Aorta (tissue), 5 donors: ENCODE measurements at regions not wholly inside any gene's neighbourhood (a gene's known extent, or its start where the extent isn't known, plus 50 kb on each side); places are given as distances from the start of the nearest gene placed in this dataset.
"Not testable (repeated sequence)": the region's sequence is repeated elsewhere in the genome, so short reads cannot be mapped to it uniquely, and the experiment has no call there.

Experiments
- ATAC-seq: fragments of 200-7000 bp; cut with Tn5 transposase; one replicate; pipeline ENCODE4 v1.9.1; 2022; ENCODE audit warnings: moderate library complexity; ENCODE audit not compliant: low FRiP score
- DNase-seq, 2 donors: peaks; one replicate each; pipeline ENCODE4 v3.0.0-alpha.2; 2020
- H3K27ac ChIP-seq, 2 donors: one replicate each; pipeline ENCODE4 v1.5.1; 2013; ENCODE audit warnings: low read length in 2 of 2, mild to moderate bottlenecking in 2 of 2, moderate library complexity in 2 of 2, control low read depth in 1 of 2, inconsistent platforms in 1 of 2, low read depth in 1 of 2
- H3K27me3 ChIP-seq, 2 donors: one replicate each; pipeline ENCODE4 v1.6.1; 2013; ENCODE audit warnings: control low read depth in 1 of 2, low read length in 1 of 2, mild to moderate bottlenecking in 1 of 2, moderate library complexity in 1 of 2; ENCODE audit not compliant: insufficient read depth in 2 of 2, control insufficient read depth in 1 of 2
- H3K36me3 ChIP-seq, 2 donors: one replicate each; pipeline ENCODE4 v1.6.1; 2013; ENCODE audit warnings: control low read depth in 1 of 2, low read length in 1 of 2, mild to moderate bottlenecking in 1 of 2; ENCODE audit not compliant: insufficient read depth in 2 of 2, control insufficient read depth in 1 of 2
- H3K4me1 ChIP-seq, 2 donors: one replicate each; pipeline ENCODE4 v1.6.1; 2013; ENCODE audit warnings: low read length in 2 of 2, control low read depth in 1 of 2, mild to moderate bottlenecking in 1 of 2, moderate library complexity in 1 of 2; ENCODE audit not compliant: insufficient read depth in 2 of 2, control insufficient read depth in 1 of 2
- H3K4me3 ChIP-seq, 2 donors: one replicate each; pipeline ENCODE4 v1.5.1; 2013; ENCODE audit warnings: low read length in 2 of 2, control low read depth in 1 of 2, mild to moderate bottlenecking in 1 of 2
- H3K9me3 ChIP-seq: one replicate; pipeline ENCODE4 v1.6.1; 2013; ENCODE audit warnings: mild to moderate bottlenecking, low read length; ENCODE audit not compliant: control insufficient read depth
- WGBS, 2 donors: extraction: QIAGEN DNeasy Blood & Tissue Kit; methylation state at CpG; one replicate each; pipeline ENCODE4 v1.1.7; 2013; 5-methylcytosine and 5-hydroxymethylcytosine counted together
- intact Hi-C, 2 donors: fragments of 100-400 bp; cut with DNase I; formaldehyde crosslinking; loops; one replicate each; pipeline versions ENCODE4 v1.14.2 to v1.15.0; 2022
- donor health status: healthy with polysubstance abuse.
- donor health status: Bipolar disorder and iron deficiency.
- donor health status: DM: no; HTN: no; CAD: no.
- donor health status: DM: no; HTN: no; CAD: no.
- donor health status: DM: yes; HTN: yes; CAD: no.

DNA sequence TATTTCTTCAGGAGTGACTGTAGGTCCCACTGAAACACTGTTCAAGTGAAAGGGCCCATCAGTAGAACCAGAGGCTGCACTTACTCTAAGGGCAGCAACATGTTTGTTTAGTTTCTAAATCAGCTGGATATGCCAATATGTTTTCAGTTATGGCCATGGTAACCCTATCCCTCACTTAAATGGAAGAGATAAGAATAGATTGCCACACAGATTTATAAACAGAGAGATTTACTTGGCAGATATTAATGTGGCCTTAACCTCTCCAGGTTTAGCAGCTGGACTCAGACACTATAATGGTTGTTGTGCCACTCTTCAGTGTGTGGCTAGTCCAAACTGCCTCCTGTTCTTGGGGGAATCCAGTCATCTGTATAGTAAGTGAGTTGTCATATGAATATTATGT lies 354.1 kb downstream of the TEX13C start:
- H3K27me3 ChIP-seq, result no peaks in the 10 kb centered on the region
- DNase-seq (no peak), ATAC-seq (no peak)
- intact Hi-C loops, result no loop called here
- H3K36me3 ChIP-seq, result no peaks in the 10 kb centered on the region
- H3K4me1 ChIP-seq, result no peaks in the 10 kb centered on the region
- H3K27ac ChIP-seq, result no peak overlapping the region
- peaks cover 2% of the 10 kb centered on the region for H3K9me3 ChIP-seq
- H3K4me3 ChIP-seq, result no peak overlapping the region

DNA sequence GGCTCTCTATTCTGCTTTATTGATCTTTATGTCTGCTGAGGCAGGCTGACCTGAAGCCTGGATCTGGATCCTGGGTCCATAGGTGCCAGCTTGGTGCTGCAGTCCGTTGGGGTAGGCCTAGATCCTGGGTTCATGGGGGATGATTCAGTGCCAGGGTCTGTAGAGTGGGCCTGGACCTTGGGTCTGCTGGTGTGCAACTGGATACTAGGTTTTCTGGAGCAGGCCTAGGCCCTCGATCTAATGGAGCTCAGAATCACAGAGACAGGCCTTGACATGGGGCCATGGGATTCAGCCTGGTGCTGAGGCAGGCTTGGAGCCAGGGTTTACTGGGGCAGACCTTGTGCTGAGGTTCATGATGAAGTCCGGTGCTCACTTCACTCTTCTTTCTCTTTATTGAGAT lies 358.6 kb downstream of the TEX13C start:
- 59 to 71% methylated on average over 3 of the region's 3 CpGs for WGBS, 2 donors
- Histone ChIP-seq H3K36me3 (no peaks in the 10 kb centered on the region), H3K9me3 (peaks cover 2% of the 10 kb centered on the region), H3K4me1 (no peaks in the 10 kb centered on the region), H3K4me3 (no peak overlapping the region), H3K27me3 (no peaks in the 10 kb centered on the region), H3K27ac (no peak overlapping the region)
- intact Hi-C loops, result no loop called here
- ATAC-seq (no peak), DNase-seq (no peak)

DNA sequence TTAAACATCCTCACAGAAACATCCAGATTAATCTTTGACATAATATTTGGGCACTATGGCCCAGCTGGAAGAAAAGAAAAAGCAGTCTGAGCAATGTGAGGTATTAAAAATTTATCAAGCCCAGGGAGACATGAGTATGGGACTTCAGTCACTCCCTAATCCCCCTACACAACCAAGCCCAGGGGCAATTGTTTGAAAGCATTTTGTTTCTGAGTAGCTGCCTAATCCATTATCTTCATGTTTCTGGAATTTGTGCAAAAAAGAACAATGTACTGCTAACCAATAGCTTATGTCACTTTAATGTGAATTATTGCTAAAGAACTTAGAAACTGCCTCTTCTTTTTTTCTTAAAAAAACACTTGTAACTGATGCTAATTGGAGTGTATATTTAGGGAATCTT lies 360.7 kb downstream of the TEX13C start:
- H3K9me3 ChIP-seq, result no peaks in the 10 kb centered on the region
- intact Hi-C loops, result no loop called here
- ATAC-seq (no peak), DNase-seq (no peak)
- no peaks in the 10 kb centered on the region for H3K4me1 ChIP-seq
- no peaks in the 10 kb centered on the region for H3K27me3 ChIP-seq
- H3K4me3 ChIP-seq, result no peak overlapping the region
- no peaks in the 10 kb centered on the region for H3K36me3 ChIP-seq
- no peak overlapping the region for H3K27ac ChIP-seq

DNA sequence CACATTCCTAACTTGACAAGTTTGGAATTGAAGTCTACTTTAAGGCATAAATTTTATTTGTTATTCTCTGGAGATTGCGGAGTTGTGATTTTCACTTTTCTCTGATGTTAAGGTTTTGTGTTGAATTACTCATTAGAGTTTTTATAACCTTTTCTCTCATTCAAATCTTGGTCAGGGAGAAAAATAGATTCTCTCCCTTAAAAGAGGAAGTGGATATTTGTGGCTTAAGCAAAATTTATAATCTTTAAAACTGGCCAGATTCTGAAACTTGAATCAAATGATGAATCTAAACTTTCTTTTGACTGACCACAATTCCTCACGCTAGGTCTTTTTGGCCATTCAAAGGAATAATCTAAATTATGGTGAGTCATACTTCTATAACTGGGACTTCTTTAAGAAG lies 361.4 kb downstream of the TEX13C start:
- H3K4me3 ChIP-seq, result no peak overlapping the region
- H3K9me3 ChIP-seq, result no peaks in the 10 kb centered on the region
- no peak overlapping the region for H3K27ac ChIP-seq
- no peaks in the 10 kb centered on the region for H3K4me1 ChIP-seq
- no peaks in the 10 kb centered on the region for H3K27me3 ChIP-seq
- DNase-seq (no peak), ATAC-seq (no peak)
- H3K36me3 ChIP-seq, result no peaks in the 10 kb centered on the region
- 39 to 50% methylated on average over 2 of the region's 2 CpGs for WGBS, 2 donors
- intact Hi-C loops, result no loop called here

DNA sequence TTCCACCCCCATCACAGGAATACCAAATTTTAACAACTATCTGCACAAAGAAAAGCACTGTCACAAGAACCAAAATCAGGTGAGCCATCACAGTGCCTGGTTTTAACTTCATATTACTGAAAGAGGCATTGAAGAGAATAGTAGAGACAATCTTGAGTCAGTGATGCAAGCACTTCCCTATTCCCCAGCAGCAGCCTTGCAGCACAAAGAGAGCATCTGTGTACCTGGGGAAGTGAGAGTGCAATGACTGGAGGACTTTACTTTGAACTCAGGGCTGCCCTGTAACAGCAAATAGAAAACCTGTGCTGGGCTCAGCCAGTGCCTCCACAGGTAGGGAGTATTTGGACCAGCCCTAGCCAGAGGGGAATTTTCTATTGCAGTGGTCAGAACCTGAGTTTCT lies 361.8 kb downstream of the TEX13C start:
- intact Hi-C loops, result no loop called here
- Histone ChIP-seq H3K4me3 (no peak overlapping the region), H3K4me1 (no peaks in the 10 kb centered on the region), H3K36me3 (no peaks in the 10 kb centered on the region), H3K9me3 (no peaks in the 10 kb centered on the region), H3K27ac (no peak overlapping the region), H3K27me3 (no peaks in the 10 kb centered on the region)
- DNase-seq, result no peak
- no peak for ATAC-seq

DNA sequence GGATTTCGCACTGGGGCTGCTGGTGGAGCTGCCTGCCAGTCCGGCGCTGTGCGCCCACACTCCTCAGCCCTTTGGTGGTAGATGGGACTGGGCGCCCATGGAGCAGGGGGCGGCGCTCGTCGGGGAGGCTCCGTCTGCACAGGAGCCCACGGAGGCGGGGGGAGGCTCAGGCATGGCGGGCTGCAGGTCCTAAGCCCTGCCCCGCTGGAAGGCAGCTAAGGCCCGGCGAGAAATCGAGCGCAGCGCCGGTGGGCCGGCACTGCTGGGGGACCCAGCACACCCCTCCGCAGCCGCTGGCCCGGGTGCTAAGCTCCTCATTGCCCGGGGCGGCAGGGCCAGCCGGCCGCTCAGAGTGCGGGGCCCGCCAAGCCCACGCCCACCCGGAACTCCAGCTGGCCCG lies 370.9 kb downstream of the TEX13C start:
- WGBS, 2 donors, result 79 to 93% methylated on average over 27 to 33 of the region's 33 CpGs
- H3K4me3 ChIP-seq, DNase-seq, intact Hi-C loops, H3K9me3 ChIP-seq, ATAC-seq, H3K4me1 ChIP-seq, H3K36me3 ChIP-seq, H3K27ac ChIP-seq, H3K27me3 ChIP-seq: not testable (repeated sequence)

DNA sequence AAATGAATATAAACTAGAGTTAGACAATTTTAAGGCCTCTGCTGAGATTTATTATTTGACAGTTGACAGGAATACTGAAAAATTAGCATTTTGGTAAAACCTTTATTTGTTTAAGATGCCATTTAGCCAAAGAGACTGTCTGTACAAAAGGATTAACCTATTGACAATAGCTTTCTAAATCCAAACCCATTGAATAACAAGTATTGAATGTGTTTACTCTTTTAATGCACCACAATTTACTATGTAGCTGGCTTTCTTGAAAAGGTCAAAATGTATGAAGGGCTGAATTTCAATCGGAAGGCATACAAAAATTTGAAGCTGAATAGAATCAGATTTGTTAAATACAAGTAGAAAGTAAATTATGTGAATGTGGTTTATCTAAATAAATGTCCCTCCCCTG lies 374.5 kb downstream of the TEX13C start:
- intact Hi-C loops, result no loop called here
- Histone ChIP-seq H3K9me3 (no peaks in the 10 kb centered on the region), H3K27ac (no peak overlapping the region), H3K36me3 (no peaks in the 10 kb centered on the region), H3K4me3 (no peak overlapping the region), H3K4me1 (no peaks in the 10 kb centered on the region), H3K27me3 (no peaks in the 10 kb centered on the region)
- ATAC-seq, result no peak
- DNase-seq, result no peak
- WGBS, 2 donors, result 49 to 89% methylated on average over 1 of the region's 1 CpG

DNA sequence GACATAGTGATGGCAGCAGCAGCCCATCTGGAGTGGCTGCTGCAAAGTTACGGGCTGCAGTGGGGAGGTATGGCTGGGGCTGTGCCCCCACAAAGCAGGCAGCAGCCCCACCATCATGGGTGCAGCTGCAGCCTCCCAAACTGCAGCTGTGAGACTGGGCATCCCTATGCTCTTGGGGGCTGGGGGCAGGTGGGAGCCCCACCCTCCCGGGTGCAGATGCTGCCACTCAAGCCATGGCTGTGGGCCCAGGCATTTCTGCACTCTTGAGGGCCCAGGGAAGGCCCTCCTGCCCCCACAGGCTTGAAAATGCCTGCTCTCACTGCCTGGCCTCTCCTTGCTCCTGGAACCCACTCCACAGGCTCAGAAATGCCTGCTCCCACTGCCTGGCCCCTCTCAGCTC lies 389.4 kb downstream of the TEX13C start:
- DNase-seq (no peak), ATAC-seq (no peak)
- Histone ChIP-seq H3K36me3 (no peaks in the 10 kb centered on the region), H3K4me1 (no peaks in the 10 kb centered on the region), H3K27ac (no peak overlapping the region), H3K27me3 (no peaks in the 10 kb centered on the region), H3K4me3 (no peak overlapping the region), H3K9me3 (peaks cover 2% of the 10 kb centered on the region)
- WGBS, 2 donors, result 45 to 70% methylated on average over 2 of the region's 2 CpGs
- intact Hi-C loops, result no loop called here

DNA sequence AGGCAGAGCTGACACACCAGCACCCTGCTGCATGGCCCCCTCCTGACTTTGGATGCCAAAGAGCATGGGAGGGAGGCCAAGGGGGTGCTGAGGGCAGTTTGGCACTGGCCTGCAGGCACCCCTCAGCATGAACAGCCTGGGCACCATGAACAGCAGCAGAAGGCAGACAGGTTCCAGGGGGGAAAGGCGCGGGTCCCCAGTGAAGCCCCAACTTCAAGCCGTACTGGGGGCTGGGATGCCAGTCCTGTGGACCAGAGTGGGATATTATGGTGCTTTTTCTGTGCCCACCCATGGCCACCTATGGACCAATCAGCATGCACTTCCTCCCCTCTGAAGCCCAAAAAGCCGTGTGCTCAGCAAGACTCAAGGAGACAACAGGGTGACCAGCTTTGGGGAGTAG lies 389.9 kb downstream of the TEX13C start:
- ATAC-seq, result no peak
- no peak overlapping the region for H3K4me3 ChIP-seq
- intact Hi-C loops, result no loop called here
- peaks cover 2% of the 10 kb centered on the region for H3K9me3 ChIP-seq
- no peaks in the 10 kb centered on the region for H3K27me3 ChIP-seq
- DNase-seq, result no peak
- no peaks in the 10 kb centered on the region for H3K4me1 ChIP-seq
- H3K36me3 ChIP-seq, result no peaks in the 10 kb centered on the region
- 82 to 88% methylated on average over 4 of the region's 4 CpGs for WGBS, 2 donors
- H3K27ac ChIP-seq, result no peak overlapping the region
